Liver (tissue), 8 donors: ENCODE measurements at regions not wholly inside any gene's neighbourhood (a gene's known extent, or its start where the extent isn't known, plus 50 kb on each side); places are given as distances from the start of the nearest gene placed in this dataset.

Experiments used
- DNase-seq: peaks from one replicate; pipeline ENCODE4 v3.0.0-alpha.2; 2017; ENCODE audit warnings: low spot score
- H3K27ac ChIP-seq, 2 donors: one replicate each; pipeline ENCODE4 v1.7.0; 2013; ENCODE audit warnings: inconsistent platforms in 2 of 2, low read length in 2 of 2, control low read depth in 1 of 2, low read depth in 1 of 2, mild to moderate bottlenecking in 1 of 2
- H3K27me3 ChIP-seq, 4 donors: one replicate each; pipeline versions ENCODE4 v1.6.1 to v1.7.0; 2013; ENCODE audit warnings: low read length in 3 of 4, inconsistent platforms in 1 of 4, mild to moderate bottlenecking in 1 of 4, moderate library complexity in 1 of 4; ENCODE audit not compliant: control insufficient read depth in 4 of 4, insufficient read depth in 4 of 4
- H3K36me3 ChIP-seq, 4 donors: one replicate each; pipeline versions ENCODE4 v1.6.1 to v1.7.0; 2013; ENCODE audit warnings: low read length in 3 of 4, mild to moderate bottlenecking in 3 of 4, low read depth in 1 of 4, moderate library complexity in 1 of 4; ENCODE audit not compliant: control insufficient read depth in 4 of 4, insufficient read depth in 3 of 4
- H3K4me1 ChIP-seq, 4 donors: one replicate each; pipeline versions ENCODE4 v1.6.1 to v1.7.0; 2013; ENCODE audit warnings: low read length in 3 of 4, mild to moderate bottlenecking in 3 of 4, moderate library complexity in 1 of 4; ENCODE audit not compliant: control insufficient read depth in 4 of 4, insufficient read depth in 4 of 4
- H3K4me3 ChIP-seq, 3 donors: one replicate each; pipeline versions ENCODE4 v1.6.1 to v1.7.0; 2013; ENCODE audit warnings: low read length in 3 of 3, control low read depth in 1 of 3, low read depth in 1 of 3, mild to moderate bottlenecking in 1 of 3
- H3K9ac ChIP-seq, 2 donors: one replicate each; pipeline ENCODE4 v1.7.0; 2013; ENCODE audit warnings: low read length in 2 of 2, mild to moderate bottlenecking in 2 of 2, moderate library complexity in 2 of 2, control low read depth in 1 of 2, low read depth in 1 of 2
- H3K9me3 ChIP-seq, 4 donors: one replicate each; pipeline versions ENCODE4 v1.6.1 to v1.7.0; 2013; ENCODE audit warnings: low read length in 3 of 4; ENCODE audit not compliant: control insufficient read depth in 4 of 4
- EGR1 ChIP-seq, 2 donors: IDR thresholded peaks; 2 replicates each; pipeline ENCODE4 v1.6.1; 2016 to 2018; ENCODE audit warnings: antibody characterized with exemption in 2 of 2, low read depth in 2 of 2
- FOXA1 ChIP-seq: IDR thresholded peaks from 2 replicates; pipeline ENCODE4 v1.6.1; 2016; ENCODE audit warnings: antibody characterized with exemption
- FOXA2 ChIP-seq: IDR thresholded peaks from 2 replicates; pipeline ENCODE4 v1.6.1; 2016; ENCODE audit warnings: antibody characterized with exemption
- GABPA ChIP-seq, 2 donors: IDR thresholded peaks in 1 of 2; conservative IDR thresholded peaks in 1 of 2; 2 replicates each; pipeline ENCODE4 v1.6.1; 2016; ENCODE audit warnings: antibody characterized with exemption in 2 of 2, mild to moderate bottlenecking in 1 of 2, moderate library complexity in 1 of 2
- RAD21 ChIP-seq, 2 donors: IDR thresholded peaks; 2 replicates each; pipeline ENCODE4 v1.6.1; 2016; ENCODE audit warnings: antibody characterized with exemption in 2 of 2, mild to moderate bottlenecking in 2 of 2
- SP1 ChIP-seq: IDR thresholded peaks from 2 replicates; pipeline ENCODE4 v1.6.1; 2018; ENCODE audit warnings: antibody characterized with exemption, mild to moderate bottlenecking
- TAF1 ChIP-seq: conservative IDR thresholded peaks from 2 replicates; pipeline ENCODE4 v1.6.1; 2016; ENCODE audit warnings: antibody characterized with exemption, mild to moderate bottlenecking
- YY1 ChIP-seq: IDR thresholded peaks from 2 replicates; pipeline ENCODE4 v1.6.1; 2016; ENCODE audit warnings: antibody characterized with exemption, mild to moderate bottlenecking
- WGBS: extraction: QIAGEN DNeasy Blood & Tissue Kit; methylation state at CpG from one replicate; pipeline ENCODE4 v1.1.7; 2013; 5-methylcytosine and 5-hydroxymethylcytosine counted together
- TF ChIP-seq, protein P1 (sequence below): IDR thresholded peaks from 2 replicates; pipeline ENCODE4 v1.6.1; 2016; ENCODE audit warnings: antibody characterized with exemption, mild to moderate bottlenecking
- TF ChIP-seq, protein P2 (sequence below): fragments of 150-350 bp; IDR thresholded peaks from 2 replicates; pipeline ENCODE4 v1.5.1; 2017; ENCODE audit warnings: improper control_type of control experiment, low read depth, low read length; ENCODE audit not compliant: missing input control
- TF ChIP-seq, protein P3 (sequence below): IDR thresholded peaks from 2 replicates; pipeline ENCODE4 v1.6.1; 2016; ENCODE audit warnings: antibody characterized with exemption
- TF ChIP-seq, protein P4 (sequence below): IDR thresholded peaks from 2 replicates; pipeline ENCODE4 v1.6.1; 2016; ENCODE audit warnings: antibody characterized with exemption
- donor health status: healthy.
- donor health status: healthy.
- donor health status: healthy.
- donor health status: healthy.
- donor health status: healthy.

DNA sequence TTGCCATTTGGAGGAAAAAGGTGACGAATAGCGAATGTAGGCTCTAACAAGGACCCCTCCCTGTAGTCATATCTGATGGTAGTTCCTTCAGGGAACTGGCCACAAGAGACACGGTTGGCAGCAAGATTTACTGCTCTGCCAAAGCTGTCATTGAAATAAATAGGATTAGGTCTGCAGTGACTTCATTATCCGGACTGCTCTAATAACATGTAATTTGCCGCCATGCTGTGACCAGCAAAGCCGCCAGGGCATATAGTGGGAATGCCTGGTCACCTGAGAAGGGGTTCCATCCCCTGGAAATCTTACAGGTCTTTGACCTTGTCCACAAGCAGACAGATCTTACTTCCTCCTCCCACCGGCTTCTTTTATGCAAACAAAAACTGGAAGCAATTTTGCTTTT, 59.4 kb upstream of the LAPTM4A start:
- H3K9me3 ChIP-seq, result no peaks in the 10 kb centered on the region
- peaks cover 3 to 6% (median 5%) of the 10 kb centered on the region in 4 donors for H3K4me1 ChIP-seq
- no peak overlapping the region for H3K4me3 ChIP-seq
- 84% methylated on average over 7 of the region's 7 CpGs for WGBS
- no peak overlapping the region for H3K27ac ChIP-seq
- TF ChIP-seq, protein P1, sequence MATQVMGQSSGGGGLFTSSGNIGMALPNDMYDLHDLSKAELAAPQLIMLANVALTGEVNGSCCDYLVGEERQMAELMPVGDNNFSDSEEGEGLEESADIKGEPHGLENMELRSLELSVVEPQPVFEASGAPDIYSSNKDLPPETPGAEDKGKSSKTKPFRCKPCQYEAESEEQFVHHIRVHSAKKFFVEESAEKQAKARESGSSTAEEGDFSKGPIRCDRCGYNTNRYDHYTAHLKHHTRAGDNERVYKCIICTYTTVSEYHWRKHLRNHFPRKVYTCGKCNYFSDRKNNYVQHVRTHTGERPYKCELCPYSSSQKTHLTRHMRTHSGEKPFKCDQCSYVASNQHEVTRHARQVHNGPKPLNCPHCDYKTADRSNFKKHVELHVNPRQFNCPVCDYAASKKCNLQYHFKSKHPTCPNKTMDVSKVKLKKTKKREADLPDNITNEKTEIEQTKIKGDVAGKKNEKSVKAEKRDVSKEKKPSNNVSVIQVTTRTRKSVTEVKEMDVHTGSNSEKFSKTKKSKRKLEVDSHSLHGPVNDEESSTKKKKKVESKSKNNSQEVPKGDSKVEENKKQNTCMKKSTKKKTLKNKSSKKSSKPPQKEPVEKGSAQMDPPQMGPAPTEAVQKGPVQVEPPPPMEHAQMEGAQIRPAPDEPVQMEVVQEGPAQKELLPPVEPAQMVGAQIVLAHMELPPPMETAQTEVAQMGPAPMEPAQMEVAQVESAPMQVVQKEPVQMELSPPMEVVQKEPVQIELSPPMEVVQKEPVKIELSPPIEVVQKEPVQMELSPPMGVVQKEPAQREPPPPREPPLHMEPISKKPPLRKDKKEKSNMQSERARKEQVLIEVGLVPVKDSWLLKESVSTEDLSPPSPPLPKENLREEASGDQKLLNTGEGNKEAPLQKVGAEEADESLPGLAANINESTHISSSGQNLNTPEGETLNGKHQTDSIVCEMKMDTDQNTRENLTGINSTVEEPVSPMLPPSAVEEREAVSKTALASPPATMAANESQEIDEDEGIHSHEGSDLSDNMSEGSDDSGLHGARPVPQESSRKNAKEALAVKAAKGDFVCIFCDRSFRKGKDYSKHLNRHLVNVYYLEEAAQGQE, result no peak
- TF ChIP-seq TAF1 (no peak), SP1 (no peak), FOXA1 (no peak)
- TF ChIP-seq, protein P2, sequence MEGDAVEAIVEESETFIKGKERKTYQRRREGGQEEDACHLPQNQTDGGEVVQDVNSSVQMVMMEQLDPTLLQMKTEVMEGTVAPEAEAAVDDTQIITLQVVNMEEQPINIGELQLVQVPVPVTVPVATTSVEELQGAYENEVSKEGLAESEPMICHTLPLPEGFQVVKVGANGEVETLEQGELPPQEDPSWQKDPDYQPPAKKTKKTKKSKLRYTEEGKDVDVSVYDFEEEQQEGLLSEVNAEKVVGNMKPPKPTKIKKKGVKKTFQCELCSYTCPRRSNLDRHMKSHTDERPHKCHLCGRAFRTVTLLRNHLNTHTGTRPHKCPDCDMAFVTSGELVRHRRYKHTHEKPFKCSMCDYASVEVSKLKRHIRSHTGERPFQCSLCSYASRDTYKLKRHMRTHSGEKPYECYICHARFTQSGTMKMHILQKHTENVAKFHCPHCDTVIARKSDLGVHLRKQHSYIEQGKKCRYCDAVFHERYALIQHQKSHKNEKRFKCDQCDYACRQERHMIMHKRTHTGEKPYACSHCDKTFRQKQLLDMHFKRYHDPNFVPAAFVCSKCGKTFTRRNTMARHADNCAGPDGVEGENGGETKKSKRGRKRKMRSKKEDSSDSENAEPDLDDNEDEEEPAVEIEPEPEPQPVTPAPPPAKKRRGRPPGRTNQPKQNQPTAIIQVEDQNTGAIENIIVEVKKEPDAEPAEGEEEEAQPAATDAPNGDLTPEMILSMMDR, result no peak
- H3K27me3 ChIP-seq, result no peaks in the 10 kb centered on the region
- H3K9ac ChIP-seq, result no peak overlapping the region
- no peaks in the 10 kb centered on the region for H3K36me3 ChIP-seq
- no peak for DNase-seq

DNA sequence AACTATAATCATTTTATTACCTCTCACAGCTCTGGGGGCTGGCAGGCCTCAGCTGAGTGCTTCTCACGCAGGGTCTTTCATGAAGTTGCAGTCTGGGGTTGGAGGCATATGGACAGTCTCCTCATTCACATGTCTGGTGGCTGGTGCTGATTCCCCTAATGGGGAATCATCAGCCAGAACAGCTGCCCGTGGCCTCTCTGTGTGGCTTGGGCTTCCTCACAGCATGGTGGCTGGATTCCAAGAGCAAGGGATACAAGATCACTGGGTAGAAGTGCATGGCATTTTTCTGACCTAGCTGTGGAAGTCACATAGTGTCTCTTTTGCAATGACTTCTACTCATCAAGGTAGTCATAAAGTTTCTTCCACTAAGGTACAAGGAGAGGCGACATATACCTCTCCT, 59.0 kb upstream of the LAPTM4A start:
- H3K27me3 ChIP-seq, result no peaks in the 10 kb centered on the region
- H3K4me1 ChIP-seq, result peaks cover 3 to 6% (median 5%) of the 10 kb centered on the region in 4 donors
- whole genome bisulfite sequencing, result 96% methylated on average over 3 of the region's 3 CpGs
- H3K9ac ChIP-seq, result no peak overlapping the region
- H3K4me3 ChIP-seq, result no peak overlapping the region
- no peak for DNase-seq
- TF ChIP-seq FOXA1 (no peak), TAF1 (no peak), RAD21 (IDR thresholded peaks at IDR 0.05) (no peak), GABPA (IDR thresholded peaks at IDR 0.05 in 1 of 2, conservative IDR thresholded peaks at IDR 0.05 in 1 of 2) (no peak), YY1 (no peak), FOXA2 (no peak), EGR1 (IDR thresholded peaks at IDR 0.05; ENCODE audit: low read depth in 2 of 2) (no peak)
- TF ChIP-seq, protein P3, sequence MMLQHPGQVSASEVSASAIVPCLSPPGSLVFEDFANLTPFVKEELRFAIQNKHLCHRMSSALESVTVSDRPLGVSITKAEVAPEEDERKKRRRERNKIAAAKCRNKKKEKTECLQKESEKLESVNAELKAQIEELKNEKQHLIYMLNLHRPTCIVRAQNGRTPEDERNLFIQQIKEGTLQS, result no peak
- TF ChIP-seq, protein P1, result no peak
- TF ChIP-seq, protein P4, sequence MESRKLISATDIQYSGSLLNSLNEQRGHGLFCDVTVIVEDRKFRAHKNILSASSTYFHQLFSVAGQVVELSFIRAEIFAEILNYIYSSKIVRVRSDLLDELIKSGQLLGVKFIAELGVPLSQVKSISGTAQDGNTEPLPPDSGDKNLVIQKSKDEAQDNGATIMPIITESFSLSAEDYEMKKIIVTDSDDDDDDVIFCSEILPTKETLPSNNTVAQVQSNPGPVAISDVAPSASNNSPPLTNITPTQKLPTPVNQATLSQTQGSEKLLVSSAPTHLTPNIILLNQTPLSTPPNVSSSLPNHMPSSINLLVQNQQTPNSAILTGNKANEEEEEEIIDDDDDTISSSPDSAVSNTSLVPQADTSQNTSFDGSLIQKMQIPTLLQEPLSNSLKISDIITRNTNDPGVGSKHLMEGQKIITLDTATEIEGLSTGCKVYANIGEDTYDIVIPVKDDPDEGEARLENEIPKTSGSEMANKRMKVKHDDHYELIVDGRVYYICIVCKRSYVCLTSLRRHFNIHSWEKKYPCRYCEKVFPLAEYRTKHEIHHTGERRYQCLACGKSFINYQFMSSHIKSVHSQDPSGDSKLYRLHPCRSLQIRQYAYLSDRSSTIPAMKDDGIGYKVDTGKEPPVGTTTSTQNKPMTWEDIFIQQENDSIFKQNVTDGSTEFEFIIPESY, result no peak
- H3K27ac ChIP-seq, result no peak overlapping the region
- no peaks in the 10 kb centered on the region for H3K36me3 ChIP-seq
- no peaks in the 10 kb centered on the region for H3K9me3 ChIP-seq
